ENCODE measurements at regions not wholly inside any gene's neighbourhood (a gene's known extent, or its start where the extent isn't known, plus 50 kb on each side); places are given as distances from the start of the nearest gene placed in this dataset.

DNA sequence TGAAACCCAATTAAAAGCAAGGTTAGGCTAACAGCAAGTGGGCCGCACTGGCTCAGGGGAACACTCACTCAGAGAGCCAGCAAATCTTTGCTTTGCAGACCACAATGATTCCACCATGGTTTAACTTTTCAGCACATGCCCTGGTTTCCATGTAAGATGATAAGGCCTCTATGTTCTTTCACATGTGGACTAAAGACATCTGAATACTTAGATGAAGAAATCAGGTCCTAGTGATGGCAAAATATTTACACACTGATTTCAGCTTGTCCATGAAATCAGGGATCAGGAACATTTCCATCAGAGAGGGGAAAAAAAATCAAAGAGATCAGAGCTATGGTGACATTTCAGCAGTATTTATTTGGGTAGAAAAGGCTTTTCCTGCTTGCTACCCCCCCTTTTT, 258.2 kb upstream of the IRX5 start:
- TF ChIP-seq, protein P1, sequence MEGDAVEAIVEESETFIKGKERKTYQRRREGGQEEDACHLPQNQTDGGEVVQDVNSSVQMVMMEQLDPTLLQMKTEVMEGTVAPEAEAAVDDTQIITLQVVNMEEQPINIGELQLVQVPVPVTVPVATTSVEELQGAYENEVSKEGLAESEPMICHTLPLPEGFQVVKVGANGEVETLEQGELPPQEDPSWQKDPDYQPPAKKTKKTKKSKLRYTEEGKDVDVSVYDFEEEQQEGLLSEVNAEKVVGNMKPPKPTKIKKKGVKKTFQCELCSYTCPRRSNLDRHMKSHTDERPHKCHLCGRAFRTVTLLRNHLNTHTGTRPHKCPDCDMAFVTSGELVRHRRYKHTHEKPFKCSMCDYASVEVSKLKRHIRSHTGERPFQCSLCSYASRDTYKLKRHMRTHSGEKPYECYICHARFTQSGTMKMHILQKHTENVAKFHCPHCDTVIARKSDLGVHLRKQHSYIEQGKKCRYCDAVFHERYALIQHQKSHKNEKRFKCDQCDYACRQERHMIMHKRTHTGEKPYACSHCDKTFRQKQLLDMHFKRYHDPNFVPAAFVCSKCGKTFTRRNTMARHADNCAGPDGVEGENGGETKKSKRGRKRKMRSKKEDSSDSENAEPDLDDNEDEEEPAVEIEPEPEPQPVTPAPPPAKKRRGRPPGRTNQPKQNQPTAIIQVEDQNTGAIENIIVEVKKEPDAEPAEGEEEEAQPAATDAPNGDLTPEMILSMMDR (IDR thresholded peaks at IDR 0.05): no peak
- H3K4me1 Mint-ChIP-seq (ENCODE audit: low read depth): no peaks in the 10 kb centered on the region
- no peaks in the 10 kb centered on the region; the same call in 1 of the 2 replicates for H3K9me3 Mint-ChIP-seq
- H3K36me3 Mint-ChIP-seq (ENCODE audit: low read depth): no peaks in the 10 kb centered on the region
- H3K27me3 Mint-ChIP-seq (ENCODE audit: insufficient read depth): no peaks in the 10 kb centered on the region; the same call in 1 of the 2 replicates
- no peak overlapping the region for H3K4me3 Mint-ChIP-seq
- H3K27ac Mint-ChIP-seq: no peak overlapping the region
- no peak for DNase-seq

- TF ChIP-seq, protein P1 (IDR thresholded peaks at IDR 0.05): no peak
- H3K27me3 Mint-ChIP-seq (ENCODE audit: insufficient read depth): peaks cover 4% of the 10 kb centered on the region; the same call in 1 of the 2 replicates
- no peak overlapping the region; the same call in 1 of the 2 replicates for H3K4me3 Mint-ChIP-seq
- H3K4me1 Mint-ChIP-seq (ENCODE audit: low read depth): peaks cover 13% of the 10 kb centered on the region; the same call in 1 of the 2 replicates
- no peak for DNase-seq
- no peak overlapping the region for H3K27ac Mint-ChIP-seq
- H3K36me3 Mint-ChIP-seq (ENCODE audit: low read depth): no peaks in the 10 kb centered on the region
- H3K9me3 Mint-ChIP-seq: no peaks in the 10 kb centered on the region; the same call in 1 of the 2 replicates
Measured at GRCh38 chr16:54657709-54658102, 273.0 kb upstream of the IRX5 start.

DNA sequence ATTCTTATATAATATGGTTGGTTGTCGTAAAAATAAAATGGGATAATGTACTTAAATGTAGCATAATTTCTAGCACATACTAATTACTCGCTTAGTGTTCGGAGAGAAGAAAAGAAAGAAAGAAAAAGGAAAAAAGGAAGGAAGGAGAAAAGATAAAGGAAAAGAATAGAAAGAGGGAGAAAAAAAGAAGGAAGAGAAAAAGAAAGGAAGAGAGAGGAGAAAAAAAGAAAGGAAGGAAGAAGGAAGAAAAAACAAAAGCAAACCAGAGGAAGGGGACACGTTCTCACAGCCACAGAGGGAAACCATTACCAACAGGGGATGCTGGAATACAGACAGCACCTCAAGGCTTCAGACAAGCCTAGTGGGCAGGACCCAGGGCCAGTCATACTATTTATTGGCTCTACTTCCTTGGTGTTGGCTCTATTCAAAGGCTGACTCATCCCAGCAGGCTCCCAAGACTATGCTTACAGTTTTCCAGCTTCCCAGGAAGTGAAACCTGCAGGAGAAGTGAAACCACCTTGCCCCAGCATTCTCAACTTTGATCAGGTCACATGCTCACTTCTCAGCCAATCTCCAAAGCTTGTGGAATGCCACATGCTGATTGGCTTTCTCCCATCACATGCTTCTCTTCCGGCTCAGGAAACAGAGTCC, 273.5 kb upstream of the IRX5 start:
- no peak overlapping the region for H3K27ac Mint-ChIP-seq
- TF ChIP-seq, protein P1 (IDR thresholded peaks at IDR 0.05): no peak
- H3K9me3 Mint-ChIP-seq: no peaks in the 10 kb centered on the region; the same call in 1 of the 2 replicates
- no peak overlapping the region; the same call in 1 of the 2 replicates for H3K4me3 Mint-ChIP-seq
- H3K36me3 Mint-ChIP-seq (ENCODE audit: low read depth): no peaks in the 10 kb centered on the region
- DNase-seq: peak; percentile 10
- H3K4me1 Mint-ChIP-seq (ENCODE audit: low read depth): peaks cover 13% of the 10 kb centered on the region; the same call in 1 of the 2 replicates
- H3K27me3 Mint-ChIP-seq (ENCODE audit: insufficient read depth): peaks cover 4% of the 10 kb centered on the region; the same call in 1 of the 2 replicates

DNA sequence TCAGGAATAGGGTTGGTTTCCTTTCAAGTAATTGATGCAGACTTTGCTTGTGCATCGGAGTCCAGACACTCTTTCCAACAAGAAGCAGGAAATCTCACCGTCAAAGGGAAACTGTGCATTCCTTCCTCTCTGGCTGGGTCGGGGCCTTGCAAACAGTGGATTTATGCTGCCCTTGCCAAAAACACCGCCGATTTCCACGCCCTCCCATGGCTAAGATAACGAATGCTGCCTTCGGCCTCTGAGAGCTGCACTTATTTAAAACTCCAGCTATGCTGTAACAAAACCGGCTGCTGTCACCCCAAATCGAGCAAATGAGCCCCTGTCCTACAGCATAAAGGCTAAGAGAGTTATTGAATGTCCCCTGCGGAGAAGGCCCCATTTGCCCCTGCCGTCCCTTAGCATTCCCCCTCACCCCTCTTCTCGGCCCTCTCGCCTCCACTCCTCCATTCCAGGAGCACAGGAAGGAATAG, 275.5 kb upstream of the IRX5 start:
- TF ChIP-seq, protein P1 (IDR thresholded peaks at IDR 0.05): no peak
- DNase-seq: no peak
- H3K9me3 Mint-ChIP-seq: no peaks in the 10 kb centered on the region; the same call in 1 of the 2 replicates
- no peak overlapping the region for H3K27ac Mint-ChIP-seq
- H3K27me3 Mint-ChIP-seq (ENCODE audit: insufficient read depth): peaks cover 4% of the 10 kb centered on the region
- H3K36me3 Mint-ChIP-seq (ENCODE audit: low read depth): no peaks in the 10 kb centered on the region
- no peak overlapping the region; the same call in 1 of the 2 replicates for H3K4me3 Mint-ChIP-seq
- H3K4me1 Mint-ChIP-seq (ENCODE audit: low read depth): peaks cover 17% of the 10 kb centered on the region; the same call in 1 of the 2 replicates

DNA sequence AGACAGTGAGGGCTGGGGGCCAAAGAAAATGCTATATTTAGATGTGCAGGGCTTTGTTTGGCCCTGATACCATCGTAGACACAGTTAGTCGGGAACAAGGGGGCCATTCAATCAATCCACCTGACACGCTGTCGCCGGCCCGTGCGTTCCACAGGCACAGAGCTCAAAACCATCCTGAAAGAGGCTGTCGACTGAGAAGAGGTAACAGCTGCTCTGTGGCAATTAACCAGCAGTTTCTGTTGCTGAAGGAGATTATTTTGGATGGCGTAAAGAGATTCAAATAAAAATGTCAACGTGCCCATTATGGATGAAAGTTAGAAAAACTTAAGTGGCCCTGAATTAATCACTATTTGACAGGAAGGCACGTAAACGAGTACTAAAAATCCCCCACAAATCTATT, 276.2 kb upstream of the IRX5 start:
- no peak overlapping the region for H3K27ac Mint-ChIP-seq
- peaks cover 4% of the 10 kb centered on the region for H3K27me3 Mint-ChIP-seq (ENCODE audit: insufficient read depth)
- TF ChIP-seq, protein P1 (IDR thresholded peaks at IDR 0.05): no peak
- H3K4me1 Mint-ChIP-seq (ENCODE audit: low read depth): peaks cover 17% of the 10 kb centered on the region; the same call in 1 of the 2 replicates
- no peaks in the 10 kb centered on the region for H3K36me3 Mint-ChIP-seq (ENCODE audit: low read depth)
- H3K4me3 Mint-ChIP-seq: no peak overlapping the region
- H3K9me3 Mint-ChIP-seq: no peaks in the 10 kb centered on the region; the same call in 1 of the 2 replicates
- no peak for DNase-seq

All from HFFc6 (cell line).